ENCODE measurements at regions not wholly inside any gene's neighbourhood (a gene's known extent, or its start where the extent isn't known, plus 50 kb on each side); places are given as distances from the start of the nearest gene placed in this dataset.
A peak's percentile ranks its signal among the peaks of the same experiment; 100 is the strongest.

GRCh38 chr11:30150425-30150824 is 80.4 kb upstream of the FSHB start:
- peak; percentile 56 to 80 (median 66) for ATAC-seq
- Histone ChIP-seq H3K4me3 (no peak overlapping the region), H3K4me1 (peaks cover 0 to 11% (median 7%) of the 10 kb centered on the region in 3 donors), H3K27me3 (no peaks in the 10 kb centered on the region), H3K27ac (peak overlapping the region in 1 of 4 donors; percentile 25), H3K36me3 (no peaks in the 10 kb centered on the region), H3K9me3 (no peaks in the 10 kb centered on the region)
- no peak for TF ChIP-seq CTCF (IDR thresholded peaks at IDR 0.05)
- FAIRE-seq = no peak
- WGBS, 2 donors = 10% methylated on average over 3 of the region's 3 CpGs
- intact Hi-C loops (cut with DNase I) = no loop called here
- no peak for DNase-seq

- Histone ChIP-seq H3K36me3 (no peaks in the 10 kb centered on the region), H3K4me3 (no peak overlapping the region), H3K9me3 (no peaks in the 10 kb centered on the region), H3K27me3 (no peaks in the 10 kb centered on the region), H3K4me1 (peaks cover 0 to 11% (median 7%) of the 10 kb centered on the region in 3 donors), H3K27ac (no peak overlapping the region)
- TF ChIP-seq CTCF (IDR thresholded peaks at IDR 0.05) = no peak
- FAIRE-seq (no peak), ATAC-seq (no peak), DNase-seq (no peak)
- intact Hi-C loops (cut with DNase I) = no loop called here
- 87 to 89% methylated on average over 3 of the region's 3 CpGs for WGBS, 2 donors
These were observed 77.8 kb upstream of the FSHB start for GRCh38 chr11:30153008-30153407.

GRCh38 chr11:30155428-30155827 is 75.4 kb upstream of the FSHB start:
- ATAC-seq (peak in 1 of 4 donors; percentile 38), FAIRE-seq (no peak), DNase-seq (no peak)
- intact Hi-C loops (cut with DNase I) = no loop called here
- Histone ChIP-seq H3K9me3 (no peaks in the 10 kb centered on the region), H3K36me3 (no peaks in the 10 kb centered on the region), H3K27ac (no peak overlapping the region), H3K4me1 (peaks cover 0 to 4% (median 3%) of the 10 kb centered on the region in 3 donors), H3K4me3 (no peak overlapping the region), H3K27me3 (no peaks in the 10 kb centered on the region)
- no peak for TF ChIP-seq CTCF (IDR thresholded peaks at IDR 0.05)
- WGBS, 2 donors = 76 to 83% methylated on average over 2 of the region's 2 CpGs

GRCh38 chr11:30159546-30159945 is 71.3 kb upstream of the FSHB start:
- FAIRE-seq = no peak
- Histone ChIP-seq H3K27ac (no peak overlapping the region), H3K9me3 (no peaks in the 10 kb centered on the region), H3K36me3 (no peaks in the 10 kb centered on the region), H3K27me3 (no peaks in the 10 kb centered on the region), H3K4me3 (no peak overlapping the region), H3K4me1 (no peaks in the 10 kb centered on the region)
- TF ChIP-seq CTCF (IDR thresholded peaks at IDR 0.05) = no peak
- intact Hi-C loops (cut with DNase I) = no loop called here
- ATAC-seq = no peak
- 59 to 74% methylated on average over 2 of the region's 2 CpGs for WGBS, 2 donors
- no peak for DNase-seq

DNA sequence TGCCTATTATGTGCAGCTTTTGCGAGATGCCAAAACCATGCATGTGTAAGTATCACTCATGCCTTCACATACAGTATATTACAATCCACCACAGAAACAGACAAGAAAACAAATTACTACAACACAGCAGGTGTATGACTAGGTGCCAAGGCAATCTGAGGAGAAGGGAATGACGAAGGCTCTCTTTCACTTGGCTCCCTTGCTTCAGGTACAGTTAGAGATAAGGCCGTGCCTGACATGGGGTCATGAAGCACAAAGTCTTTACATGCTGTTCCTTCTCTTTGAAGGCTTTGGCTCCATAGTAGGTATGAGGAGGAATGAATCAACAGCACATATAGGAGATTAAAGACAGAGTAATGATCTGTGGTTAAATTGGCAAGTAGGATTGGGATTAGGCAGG is 65.2 kb upstream of the FSHB start:
- FAIRE-seq = no peak
- no peaks in the 10 kb centered on the region for H3K9me3 ChIP-seq
- no peak overlapping the region for H3K27ac ChIP-seq
- 56 to 59% methylated on average over 3 of the region's 3 CpGs for WGBS, 2 donors
- peak; percentile 40 to 91 (median 70) for ATAC-seq
- H3K36me3 ChIP-seq = no peaks in the 10 kb centered on the region
- H3K4me1 ChIP-seq = peaks cover 0 to 2% (median under 1%) of the 10 kb centered on the region in 3 donors
- H3K27me3 ChIP-seq = no peaks in the 10 kb centered on the region
- no peak for TF ChIP-seq CTCF (IDR thresholded peaks at IDR 0.05)
- no peak overlapping the region for H3K4me3 ChIP-seq
- no peak for DNase-seq
- intact Hi-C loops (cut with DNase I) = no loop called here
